ENCODE measurements at regions not wholly inside any gene's neighbourhood (a gene's known extent, or its start where the extent isn't known, plus 50 kb on each side); places are given as distances from the start of the nearest gene placed in this dataset.

GRCh38 chr3:180332608-180333007, 269.4 kb upstream of the TTC14 start:
- Histone ChIP-seq H2AFZ (no peak overlapping the region), H3K4me3 (no peak overlapping the region), H3K4me2 (no peak overlapping the region), H3K79me2 (replicated peaks; ENCODE audit: insufficient read depth) (no peaks in the 10 kb centered on the region), H3K36me3 (ENCODE audit: insufficient read depth) (no peaks in the 10 kb centered on the region), H3K4me1 (ENCODE audit: insufficient read depth) (peaks cover 20% of the 10 kb centered on the region), H3K27me3 (ENCODE audit: insufficient read depth) (no peaks in the 10 kb centered on the region), H3K9me2 (ENCODE audit: insufficient read depth) (peaks cover 3% of the 10 kb centered on the region; the same call in 1 of the 2 replicates), H3K27ac (ENCODE audit: low read depth) (no peak overlapping the region), H3F3A (replicated peaks; ENCODE audit: low read depth) (no peaks in the 10 kb centered on the region), H4K20me1 (replicated peaks; ENCODE audit: insufficient read depth) (no peaks in the 10 kb centered on the region)
- no peak overlapping the region for H3K4me3 Mint-ChIP-seq
- no peaks in the 10 kb centered on the region for H3K27me3 Mint-ChIP-seq (ENCODE audit: insufficient read depth, low read depth, poor library complexity)
- peaks cover 17% of the 10 kb centered on the region; the same call in 2 of the 3 replicates for H3K4me1 Mint-ChIP-seq
- H3K36me3 Mint-ChIP-seq (ENCODE audit: low read depth) = no peaks in the 10 kb centered on the region
- no peak overlapping the region for H3K27ac Mint-ChIP-seq
- DNase-seq (ENCODE audit: low spot score) (no peak), ATAC-seq (no peak)
- no peaks in the 10 kb centered on the region for H3K9me3 Mint-ChIP-seq
- no peak for TF ChIP-seq ZNF114 (CRISPR knock-in tag; IDR thresholded peaks at IDR 0.05)
- no peak for TF ChIP-seq STAT1 (IDR thresholded peaks at IDR 0.05; ENCODE audit: unreplicated experiment)
- no peak for TF ChIP-seq NANOG (IDR thresholded peaks at IDR 0.05; ENCODE audit: borderline replicate concordance)
- TF ChIP-seq POLR2AphosphoS5 (IDR thresholded peaks at IDR 0.05; ENCODE audit: low read depth) = no peak
- TF ChIP-seq ETS1 (IDR thresholded peaks at IDR 0.05) = no peak
- TF ChIP-seq ZNF462 (CRISPR knock-in tag; IDR thresholded peaks at IDR 0.05) = no peak
- TF ChIP-seq EZH2 (IDR thresholded peaks at IDR 0.05; ENCODE audit: low read depth, unreplicated experiment) = no peak
- TF ChIP-seq JUNB (IDR thresholded peaks at IDR 0.05; ENCODE audit: unreplicated experiment) = no peak
- no peak for TF ChIP-seq CREB1 (CRISPR knock-in tag; IDR thresholded peaks at IDR 0.05; ENCODE audit: low read depth)
- TF ChIP-seq ZNF331 (CRISPR knock-in tag; IDR thresholded peaks at IDR 0.05; ENCODE audit: low read depth) = no peak
- no peak for TF ChIP-seq EZH2phosphoT487 (IDR thresholded peaks at IDR 0.05; ENCODE audit: unreplicated experiment)
- no peak for TF ChIP-seq REST (IDR thresholded peaks at IDR 0.05; ENCODE audit: unreplicated experiment)
- TF ChIP-seq CTCF (conservative IDR thresholded peaks at IDR 0.05; ENCODE audit: low read depth in 2 of 2) = no peak

Data from GM23338 (cell line).